Natural killer cell (primary cell): ENCODE measurements at regions not wholly inside any gene's neighbourhood (a gene's known extent, or its start where the extent isn't known, plus 50 kb on each side); places are given as distances from the start of the nearest gene placed in this dataset.

ENCODE experiments used
- ATAC-seq, 3 donors: fragments of 150-1000 bp in 2 of 3; fragments of 200-7000 bp in 1 of 3; cut with Tn5 transposase; 1 replicate in 1 of 3; 2 replicates in 2 of 3; pipeline ENCODE4 v1.10.0; 2021; ENCODE audit warnings: mild to moderate bottlenecking in 2 of 3, moderate library complexity in 2 of 3
- DNase-seq, 2 donors: peaks; one replicate each; pipeline versions ENCODE4 v3.0.0 to v3.0.0-alpha.2; 2013 to 2021; ENCODE audit warnings: mixed read lengths in 1 of 2
- H3K27ac ChIP-seq: one replicate; pipeline ENCODE4 v1.5.1; 2013; ENCODE audit warnings: mild to moderate bottlenecking, low read length
- H3K27me3 ChIP-seq: one replicate; pipeline ENCODE4 v1.6.1; 2013; ENCODE audit warnings: low read length; ENCODE audit not compliant: control insufficient read depth, insufficient read depth
- H3K36me3 ChIP-seq: one replicate; pipeline ENCODE4 v1.6.1; 2013; ENCODE audit warnings: low read length; ENCODE audit not compliant: control insufficient read depth, insufficient read depth
- H3K4me1 ChIP-seq: one replicate; pipeline ENCODE4 v1.6.1; 2013; ENCODE audit warnings: low read length; ENCODE audit not compliant: control insufficient read depth, insufficient read depth
- H3K4me3 ChIP-seq: one replicate; pipeline ENCODE4 v1.5.1; 2013; ENCODE audit warnings: low read length
- H3K9me3 ChIP-seq: one replicate; pipeline ENCODE4 v1.6.1; 2013; ENCODE audit warnings: low read length; ENCODE audit not compliant: control insufficient read depth, insufficient read depth
- H3K27ac Mint-ChIP-seq, 2 donors: one replicate each; pipeline ENCODE4 v1.8.0; 2022; ENCODE audit warnings: mild to moderate bottlenecking in 2 of 2, mixed read lengths in 2 of 2, moderate library complexity in 1 of 2
- H3K27me3 Mint-ChIP-seq, 2 donors: one replicate each; pipeline ENCODE4 v1.8.0; 2022; ENCODE audit warnings: low read depth in 2 of 2, mixed read lengths in 2 of 2
- H3K36me3 Mint-ChIP-seq: one replicate; pipeline ENCODE4 v1.8.0; 2022; ENCODE audit warnings: mixed read lengths
- H3K4me1 Mint-ChIP-seq, 2 donors: one replicate each; pipeline ENCODE4 v1.8.0; 2022; ENCODE audit warnings: mixed read lengths in 2 of 2
- H3K4me3 Mint-ChIP-seq: one replicate; pipeline ENCODE4 v1.8.0; 2022; ENCODE audit warnings: mild to moderate bottlenecking, moderate library complexity, mixed read lengths
- H3K9me3 Mint-ChIP-seq, 2 donors: one replicate each; pipeline ENCODE4 v1.8.0; 2022; ENCODE audit warnings: mixed read lengths in 2 of 2
- CTCF ChIP-seq: fragments of 200-600 bp; IDR thresholded peaks from one replicate; pipeline ENCODE4 v1.8.0; 2022; ENCODE audit warnings: antibody characterized with exemption
- WGBS: methylation state at CpG from one replicate; pipeline ENCODE4 v1.1.7; 2013; ENCODE audit warnings: missing lambda C conversion rate; ENCODE audit not compliant: insufficient coverage; 5-methylcytosine and 5-hydroxymethylcytosine counted together
- intact Hi-C: fragments of 100-400 bp; cut with micrococcal nuclease; formaldehyde crosslinking; loops from one replicate; pipeline ENCODE4 v1.14.2; 2022

GRCh38 chr4:179530958-179531357, 2088.7 kb upstream of the AGA start:
- ATAC-seq = no peak
- no peaks in the 10 kb centered on the region for H3K27me3 Mint-ChIP-seq
- no peaks in the 10 kb centered on the region for H3K36me3 ChIP-seq
- no peak overlapping the region for H3K27ac Mint-ChIP-seq
- H3K4me1 ChIP-seq = no peaks in the 10 kb centered on the region
- H3K4me3 ChIP-seq = no peak overlapping the region
- H3K36me3 Mint-ChIP-seq = peaks cover 16% of the 10 kb centered on the region
- H3K27me3 ChIP-seq = no peaks in the 10 kb centered on the region
- DNase-seq = no peak
- H3K4me1 Mint-ChIP-seq = no peaks in the 10 kb centered on the region
- TF ChIP-seq CTCF = no peak
- H3K27ac ChIP-seq = no peak overlapping the region
- no peaks in the 10 kb centered on the region for H3K9me3 ChIP-seq
- intact Hi-C loops = no loop called here
- peaks cover 14 to 19% of the 10 kb centered on the region in 2 donors for H3K9me3 Mint-ChIP-seq
- no peak overlapping the region for H3K4me3 Mint-ChIP-seq
- WGBS = 87% methylated on average over 3 of the region's 3 CpGs

DNA sequence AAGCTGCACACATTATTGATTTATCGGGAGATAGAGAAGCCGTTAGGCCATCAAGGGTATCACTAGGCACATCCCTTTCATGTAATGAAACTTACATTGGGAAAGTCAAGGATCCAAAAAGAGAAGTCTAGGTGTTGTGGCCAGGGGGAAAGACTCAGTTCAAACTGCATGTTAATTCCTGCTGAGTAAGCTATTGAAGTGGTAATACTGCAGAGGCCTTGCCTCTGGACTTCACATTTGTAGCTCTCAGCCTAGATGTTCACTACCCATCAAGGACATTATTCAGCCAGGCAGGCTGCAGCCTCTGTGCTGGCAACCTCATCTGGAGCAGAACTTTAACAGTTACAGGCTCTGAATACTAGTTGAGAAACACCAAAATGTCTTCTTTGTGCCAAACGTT, 2094.5 kb upstream of the AGA start:
- no peak for DNase-seq
- H3K4me1 Mint-ChIP-seq = no peaks in the 10 kb centered on the region
- H3K27ac Mint-ChIP-seq = no peak overlapping the region
- no peak for ATAC-seq
- Histone ChIP-seq H3K4me3 (no peak overlapping the region), H3K4me1 (no peaks in the 10 kb centered on the region), H3K27me3 (no peaks in the 10 kb centered on the region), H3K27ac (no peak overlapping the region), H3K9me3 (no peaks in the 10 kb centered on the region), H3K36me3 (no peaks in the 10 kb centered on the region)
- no peak overlapping the region for H3K4me3 Mint-ChIP-seq
- TF ChIP-seq CTCF = no peak
- no peaks in the 10 kb centered on the region for H3K36me3 Mint-ChIP-seq
- peaks cover 16% of the 10 kb centered on the region in 2 donors for H3K9me3 Mint-ChIP-seq
- H3K27me3 Mint-ChIP-seq = no peaks in the 10 kb centered on the region
- intact Hi-C loops = no loop called here
- WGBS = 80% methylated on average over 3 of the region's 3 CpGs

- Histone ChIP-seq H3K27ac (no peak overlapping the region), H3K4me1 (no peaks in the 10 kb centered on the region), H3K9me3 (no peaks in the 10 kb centered on the region), H3K27me3 (no peaks in the 10 kb centered on the region), H3K4me3 (no peak overlapping the region), H3K36me3 (no peaks in the 10 kb centered on the region)
- Mint-ChIP-seq H3K4me3 (no peak overlapping the region), H3K27me3 (no peaks in the 10 kb centered on the region), H3K4me1 (no peaks in the 10 kb centered on the region), H3K27ac (no peak overlapping the region), H3K9me3 (peaks cover 15 to 16% of the 10 kb centered on the region in 2 donors), H3K36me3 (peaks cover under 1% of the 10 kb centered on the region)
- intact Hi-C loops = no loop called here
- WGBS = 71% methylated on average over 2 of the region's 3 CpGs
- ATAC-seq (no peak), DNase-seq (no peak)
- TF ChIP-seq CTCF = no peak
Observed at GRCh38 chr4:179539641-179540040, 2097.4 kb upstream of the AGA start.

- Mint-ChIP-seq H3K27ac (no peak overlapping the region), H3K4me3 (no peak overlapping the region), H3K9me3 (peaks cover 15 to 23% of the 10 kb centered on the region in 2 donors), H3K4me1 (no peaks in the 10 kb centered on the region), H3K27me3 (no peaks in the 10 kb centered on the region), H3K36me3 (peaks cover 6% of the 10 kb centered on the region)
- H3K27ac ChIP-seq = no peak overlapping the region
- DNase-seq (no peak), ATAC-seq (no peak)
- TF ChIP-seq CTCF = no peak
- WGBS = 80% methylated on average over 6 of the region's 6 CpGs
- H3K27me3 ChIP-seq = no peaks in the 10 kb centered on the region
- H3K36me3 ChIP-seq = no peaks in the 10 kb centered on the region
- no peaks in the 10 kb centered on the region for H3K4me1 ChIP-seq
- intact Hi-C loops = no loop called here
- H3K4me3 ChIP-seq = no peak overlapping the region
- no peaks in the 10 kb centered on the region for H3K9me3 ChIP-seq
Observed at GRCh38 chr4:179543771-179544170, 2101.5 kb upstream of the AGA start.
